Smooth muscle cell (in vitro differentiated cells): ENCODE measurements at regions not wholly inside any gene's neighbourhood (a gene's known extent, or its start where the extent isn't known, plus 50 kb on each side); places are given as distances from the start of the nearest gene placed in this dataset.

Source experiments
- DNase-seq: peaks from one replicate; lab custom pipeline; 2025; ENCODE audit not compliant: unreplicated experiment; lab: John Stamatoyannopoulos, UW
- H2AFZ ChIP-seq: fragments of 200-600 bp; sonication (generic); 2 replicates; pipeline ENCODE4 v1.6.0; 2016; ENCODE audit warnings: antibody characterized with exemption, low read depth, mild to moderate bottlenecking
- H3F3A ChIP-seq: fragments of 200-600 bp; sonication (generic); 2 replicates; pipeline ENCODE4 v1.6.0; 2017; ENCODE audit warnings: antibody characterized with exemption, low read depth
- H3K27ac ChIP-seq: fragments of 200-600 bp; sonication (generic); 2 replicates; pipeline ENCODE4 v1.5.1; 2016; ENCODE audit warnings: low read depth, mild to moderate bottlenecking
- H3K27me3 ChIP-seq: fragments of 200-600 bp; sonication (generic); 2 replicates; pipeline ENCODE4 v1.6.1; 2016; ENCODE audit warnings: low read depth, mild to moderate bottlenecking
- H3K36me3 ChIP-seq: fragments of 200-600 bp; sonication (generic); 2 replicates; pipeline ENCODE4 v1.5.1; 2016; ENCODE audit warnings: low read depth
- H3K4me1 ChIP-seq: fragments of 200-600 bp; sonication (generic); 2 replicates; pipeline ENCODE4 v1.5.1; 2016; ENCODE audit warnings: low read depth
- H3K4me2 ChIP-seq: fragments of 200-600 bp; sonication (generic); 2 replicates; pipeline ENCODE4 v1.6.0; 2016; ENCODE audit warnings: mild to moderate bottlenecking
- H3K4me3 ChIP-seq: fragments of 200-600 bp; sonication (generic); 2 replicates; pipeline ENCODE4 v1.5.1; 2016; ENCODE audit warnings: mild to moderate bottlenecking
- H3K79me2 ChIP-seq: fragments of 200-600 bp; sonication (generic); 2 replicates; pipeline ENCODE4 v1.6.0; 2016; ENCODE audit warnings: low read depth, mild to moderate bottlenecking
- H3K9ac ChIP-seq: fragments of 200-600 bp; sonication (generic); 2 replicates; pipeline ENCODE4 v1.6.0; 2016; ENCODE audit warnings: low read depth
- H3K9me3 ChIP-seq: fragments of 200-600 bp; sonication (generic); replicated peaks from 2 replicates; pipeline ENCODE4 v1.5.1; 2016; ENCODE audit warnings: low read depth
- H4K20me1 ChIP-seq: fragments of 200-600 bp; sonication (generic); 2 replicates; pipeline ENCODE4 v1.6.0; 2016; ENCODE audit warnings: low read depth
- WGBS: methylation state at CpG from one replicate; pipeline ENCODE4 v1.1.7; 2016; ENCODE audit warnings: low lambda C conversion rate; 5-methylcytosine and 5-hydroxymethylcytosine counted together
- TF ChIP-seq, protein P1 (sequence below): fragments of 200-600 bp; sonication (generic); IDR thresholded peaks from 2 replicates; pipeline ENCODE4 v1.5.1; 2017; ENCODE audit warnings: borderline replicate concordance, mild to moderate bottlenecking, antibody characterized with exemption; ENCODE audit not compliant: insufficient read depth, poor library complexity, severe bottlenecking

DNA sequence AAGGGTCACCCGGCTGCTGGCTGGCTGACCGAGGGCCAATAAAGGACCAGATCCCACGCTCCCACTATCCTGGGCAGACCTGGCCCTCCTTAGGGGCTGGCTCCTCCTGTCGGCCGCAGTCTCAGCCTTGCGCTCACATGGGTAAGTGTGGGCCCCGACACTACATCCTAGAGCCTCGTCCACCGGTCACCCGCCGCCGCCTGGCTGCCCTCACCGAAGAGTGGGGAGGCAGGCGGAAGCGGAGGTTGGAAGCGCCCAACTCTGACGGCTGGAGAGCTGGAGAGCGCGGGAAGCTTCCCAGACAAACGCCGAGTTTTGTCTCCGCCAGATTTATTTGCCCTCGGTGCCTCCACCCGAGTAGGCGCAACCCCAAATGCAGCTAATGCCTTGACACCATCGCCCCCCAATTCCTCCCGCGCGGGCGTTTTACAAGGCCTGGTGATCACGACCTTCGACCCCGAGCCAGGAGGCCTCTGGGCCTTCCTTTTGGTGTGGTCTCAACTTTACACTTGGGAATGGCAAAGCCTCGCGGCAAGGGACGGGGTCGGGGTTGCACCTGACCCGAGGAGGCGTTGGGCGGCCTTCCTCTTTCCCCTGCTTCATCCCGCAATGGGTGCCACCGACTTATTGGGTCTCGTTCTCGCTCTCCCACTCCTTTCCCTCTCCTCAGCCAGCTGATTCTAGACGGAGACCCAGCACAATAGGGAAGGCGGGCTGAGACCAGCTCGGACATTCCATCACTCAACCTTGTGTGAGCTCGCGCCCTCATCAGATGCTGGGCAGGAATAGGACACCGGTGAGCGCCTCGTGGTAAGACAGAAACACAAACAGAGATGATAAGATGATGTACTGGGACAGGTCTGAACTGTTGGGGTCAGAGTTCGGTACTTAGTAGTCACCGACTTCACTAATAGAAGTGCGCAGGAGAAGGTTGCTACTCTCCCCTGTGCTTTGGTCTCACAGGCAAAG lies 78.3 kb upstream of the ANO4 start:
- WGBS = 55% methylated on average over 55 of the region's 55 CpGs
- no peak overlapping the region for H3K9ac ChIP-seq
- H3F3A ChIP-seq = no peaks in the 10 kb centered on the region
- H3K79me2 ChIP-seq = no peaks in the 10 kb centered on the region
- TF ChIP-seq, protein P1, sequence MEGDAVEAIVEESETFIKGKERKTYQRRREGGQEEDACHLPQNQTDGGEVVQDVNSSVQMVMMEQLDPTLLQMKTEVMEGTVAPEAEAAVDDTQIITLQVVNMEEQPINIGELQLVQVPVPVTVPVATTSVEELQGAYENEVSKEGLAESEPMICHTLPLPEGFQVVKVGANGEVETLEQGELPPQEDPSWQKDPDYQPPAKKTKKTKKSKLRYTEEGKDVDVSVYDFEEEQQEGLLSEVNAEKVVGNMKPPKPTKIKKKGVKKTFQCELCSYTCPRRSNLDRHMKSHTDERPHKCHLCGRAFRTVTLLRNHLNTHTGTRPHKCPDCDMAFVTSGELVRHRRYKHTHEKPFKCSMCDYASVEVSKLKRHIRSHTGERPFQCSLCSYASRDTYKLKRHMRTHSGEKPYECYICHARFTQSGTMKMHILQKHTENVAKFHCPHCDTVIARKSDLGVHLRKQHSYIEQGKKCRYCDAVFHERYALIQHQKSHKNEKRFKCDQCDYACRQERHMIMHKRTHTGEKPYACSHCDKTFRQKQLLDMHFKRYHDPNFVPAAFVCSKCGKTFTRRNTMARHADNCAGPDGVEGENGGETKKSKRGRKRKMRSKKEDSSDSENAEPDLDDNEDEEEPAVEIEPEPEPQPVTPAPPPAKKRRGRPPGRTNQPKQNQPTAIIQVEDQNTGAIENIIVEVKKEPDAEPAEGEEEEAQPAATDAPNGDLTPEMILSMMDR = no peak
- peak overlapping the region; percentile 64 for H3K4me3 ChIP-seq
- peak overlapping the region; percentile 73 for H2AFZ ChIP-seq
- peaks cover 5% of the 10 kb centered on the region for H3K4me1 ChIP-seq
- H3K9me3 ChIP-seq = no peaks in the 10 kb centered on the region
- H4K20me1 ChIP-seq = no peaks in the 10 kb centered on the region
- H3K27me3 ChIP-seq = peaks cover 4% of the 10 kb centered on the region
- peak overlapping the region; percentile 85 for H3K4me2 ChIP-seq
- H3K36me3 ChIP-seq = no peaks in the 10 kb centered on the region
- no peak overlapping the region for H3K27ac ChIP-seq
- no peak for DNase-seq

GRCh38 chr12:100716945-100717732 lies 77.4 kb upstream of the ANO4 start:
- H3K27ac ChIP-seq = no peak overlapping the region
- no peaks in the 10 kb centered on the region for H3K9me3 ChIP-seq
- H4K20me1 ChIP-seq = no peaks in the 10 kb centered on the region
- H3K9ac ChIP-seq = peak overlapping the region; percentile 43
- no peaks in the 10 kb centered on the region for H3K79me2 ChIP-seq
- no peaks in the 10 kb centered on the region for H3F3A ChIP-seq
- H3K4me2 ChIP-seq = peak overlapping the region; percentile 85
- no peaks in the 10 kb centered on the region for H3K36me3 ChIP-seq
- H3K27me3 ChIP-seq = peaks cover 4% of the 10 kb centered on the region
- TF ChIP-seq, protein P1 = no peak
- peak; percentile 9 for DNase-seq
- WGBS = 3% methylated on average over 80 of the region's 100 CpGs
- H3K4me1 ChIP-seq = peaks cover 5% of the 10 kb centered on the region
- H2AFZ ChIP-seq = peak overlapping the region; percentile 83
- H3K4me3 ChIP-seq = peak overlapping the region; percentile 64

DNA sequence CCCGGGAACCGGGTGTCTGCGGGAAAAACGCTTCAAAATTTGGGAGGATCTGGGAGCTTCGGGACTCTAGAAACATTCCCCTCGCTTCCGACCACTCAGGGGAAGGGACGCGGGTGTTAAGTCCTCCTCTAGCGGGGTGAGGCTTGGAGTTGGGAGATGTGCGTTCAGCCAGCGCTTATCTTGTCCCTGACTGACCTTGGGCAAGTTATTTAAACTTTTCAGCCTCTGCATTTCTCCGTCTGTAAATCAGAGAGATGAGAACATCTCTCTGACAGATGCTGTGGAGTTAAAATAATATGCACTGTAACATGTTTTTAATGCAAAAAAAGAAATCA lies 76.9 kb upstream of the ANO4 start:
- Histone ChIP-seq H3K27ac (no peak overlapping the region), H2AFZ (peak overlapping the region; percentile 83), H3K27me3 (peaks cover 4% of the 10 kb centered on the region)

More for the DNA sequence above, 76.9 kb upstream of the ANO4 start:
- Histone ChIP-seq H3K4me3 (peak overlapping the region; percentile 64), H3F3A (no peaks in the 10 kb centered on the region), H3K4me2 (peak overlapping the region; percentile 85), H3K36me3 (no peaks in the 10 kb centered on the region), H3K9ac (no peak overlapping the region), H4K20me1 (no peaks in the 10 kb centered on the region), H3K79me2 (no peaks in the 10 kb centered on the region), H3K4me1 (peaks cover 5% of the 10 kb centered on the region), H3K9me3 (no peaks in the 10 kb centered on the region)
- TF ChIP-seq, protein P1 = no peak
- DNase-seq = no peak
- 0% methylated on average over 13 of the region's 13 CpGs for WGBS
